ENCODE measurements at regions not wholly inside any gene's neighbourhood (a gene's known extent, or its start where the extent isn't known, plus 50 kb on each side); places are given as distances from the start of the nearest gene placed in this dataset.

DNA sequence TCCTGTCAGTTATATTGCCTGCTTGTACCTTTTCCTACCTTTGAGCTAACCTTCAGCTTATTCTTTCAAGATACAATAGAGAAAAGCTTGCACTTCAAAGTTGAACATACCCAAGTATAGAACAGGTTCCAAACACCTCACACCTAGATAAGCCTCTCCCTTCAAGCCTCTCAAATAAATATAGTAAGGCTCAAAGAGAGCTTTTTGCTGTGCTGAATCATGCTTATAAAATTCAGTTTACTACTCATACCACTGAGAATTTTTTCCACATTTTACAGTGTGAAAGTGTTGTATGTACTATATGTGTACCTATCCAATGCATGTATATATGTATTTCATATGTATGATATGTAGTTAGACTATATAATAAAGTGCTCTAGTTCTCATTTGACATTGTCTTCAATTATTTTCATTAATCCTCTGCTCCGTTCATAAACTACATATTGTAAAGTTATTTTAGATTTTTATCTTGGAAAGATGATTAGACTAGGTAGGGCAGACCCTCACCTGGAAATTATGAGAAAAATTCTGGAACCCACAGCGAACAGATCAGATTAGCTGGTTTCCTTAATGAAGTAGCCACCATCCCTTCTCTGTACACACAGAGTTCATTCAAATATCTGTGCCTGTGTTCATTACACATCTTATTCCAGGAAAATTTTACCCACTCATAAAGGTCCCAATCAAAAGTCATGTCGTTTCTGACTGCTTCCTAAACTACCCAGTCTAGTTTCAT, 149.2 kb upstream of the RGMB start:
- no peak for DNase-seq
- in situ Hi-C loops (cut with HindIII; ENCODE audit: low pct_ligation_motif_present, low pct_unique_long_range_greater_than_20kb, low sequenced_read_pairs): no loop called here

DNA sequence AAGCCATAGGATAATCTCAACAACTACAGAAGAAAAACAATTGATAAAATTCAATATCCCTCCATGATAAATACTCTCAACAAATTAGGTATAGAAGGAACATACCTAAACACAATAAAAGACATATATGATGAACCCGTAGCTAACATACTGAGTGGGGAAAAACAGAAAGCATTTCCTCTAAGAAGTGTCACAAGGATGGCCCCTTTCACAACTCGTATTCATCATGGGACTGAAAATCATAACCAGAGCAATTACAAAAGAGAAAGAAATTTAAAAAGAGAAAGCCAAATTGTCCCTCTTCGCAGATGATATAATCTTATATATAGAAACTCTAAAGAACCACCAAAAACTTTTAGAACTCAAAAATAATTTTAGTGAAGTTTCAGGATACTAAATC, 146.3 kb upstream of the RGMB start:
- in situ Hi-C loops (cut with HindIII; ENCODE audit: low pct_ligation_motif_present, low pct_unique_long_range_greater_than_20kb, low sequenced_read_pairs): no loop called here

DNA sequence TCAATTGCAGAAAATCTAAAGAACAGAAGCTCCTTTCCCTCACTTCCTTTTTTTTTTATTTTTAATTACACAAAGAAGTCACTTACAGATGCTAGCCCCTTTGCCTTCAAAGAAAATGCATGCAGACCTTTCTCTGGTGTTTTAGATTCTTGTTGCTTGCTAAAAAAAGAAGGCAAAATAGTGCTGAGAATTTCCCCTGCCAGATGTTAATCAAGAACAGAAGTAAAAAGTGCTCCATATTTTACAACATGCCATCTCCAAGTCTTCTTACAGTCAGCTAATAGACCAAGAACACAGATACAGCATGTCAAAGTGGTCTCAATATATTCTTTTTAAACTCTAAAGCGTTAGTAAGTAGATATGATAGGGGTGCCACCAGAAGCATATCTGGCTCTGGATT, 142.8 kb upstream of the RGMB start:
- in situ Hi-C loops (cut with HindIII; ENCODE audit: low pct_ligation_motif_present, low pct_unique_long_range_greater_than_20kb, low sequenced_read_pairs): no loop called here

More for the DNA sequence above, 146.3 kb upstream of the RGMB start:
- no peak for DNase-seq

GRCh38 chr5:98631311-98632054, 142.0 kb upstream of the RGMB start:
- no peak for DNase-seq
- in situ Hi-C loops (cut with HindIII; ENCODE audit: low pct_ligation_motif_present, low pct_unique_long_range_greater_than_20kb, low sequenced_read_pairs): no loop called here

More for the DNA sequence above, 142.8 kb upstream of the RGMB start:
- no peak for DNase-seq

- no peak for DNase-seq
- in situ Hi-C loops (cut with HindIII; ENCODE audit: low pct_ligation_motif_present, low pct_unique_long_range_greater_than_20kb, low sequenced_read_pairs): no loop called here
Measured at GRCh38 chr5:98635656-98636055, 137.8 kb upstream of the RGMB start.

DNA sequence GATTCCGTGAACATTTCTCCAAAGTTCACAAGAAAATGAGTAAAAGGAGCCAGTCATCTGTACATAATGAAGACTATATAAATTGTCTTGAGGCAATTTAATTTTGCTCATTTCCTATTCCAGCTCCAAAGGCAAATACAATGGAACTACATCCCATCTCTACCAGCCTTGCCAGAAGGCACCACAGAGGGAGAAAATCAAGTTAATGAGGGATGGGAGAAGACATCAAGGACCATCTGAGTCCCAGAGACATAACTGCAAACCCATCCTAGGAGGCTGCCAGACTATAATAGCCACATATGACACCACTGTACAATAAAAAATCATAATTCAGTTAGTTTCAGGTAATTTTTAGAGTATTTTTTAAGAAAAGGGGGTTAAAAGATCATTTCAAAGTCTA, 136.3 kb upstream of the RGMB start:
- in situ Hi-C loops (cut with HindIII; ENCODE audit: low pct_ligation_motif_present, low pct_unique_long_range_greater_than_20kb, low sequenced_read_pairs): no loop called here
- no peak for DNase-seq

- in situ Hi-C loops (cut with HindIII; ENCODE audit: low pct_ligation_motif_present, low pct_unique_long_range_greater_than_20kb, low sequenced_read_pairs): no loop called here
- no peak for DNase-seq
Measured at GRCh38 chr5:98637557-98637956, 135.9 kb upstream of the RGMB start.

GRCh38 chr5:98638111-98638510, 135.4 kb upstream of the RGMB start:
- DNase-seq: no peak
- in situ Hi-C loops (cut with HindIII; ENCODE audit: low pct_ligation_motif_present, low pct_unique_long_range_greater_than_20kb, low sequenced_read_pairs): no loop called here

DNA sequence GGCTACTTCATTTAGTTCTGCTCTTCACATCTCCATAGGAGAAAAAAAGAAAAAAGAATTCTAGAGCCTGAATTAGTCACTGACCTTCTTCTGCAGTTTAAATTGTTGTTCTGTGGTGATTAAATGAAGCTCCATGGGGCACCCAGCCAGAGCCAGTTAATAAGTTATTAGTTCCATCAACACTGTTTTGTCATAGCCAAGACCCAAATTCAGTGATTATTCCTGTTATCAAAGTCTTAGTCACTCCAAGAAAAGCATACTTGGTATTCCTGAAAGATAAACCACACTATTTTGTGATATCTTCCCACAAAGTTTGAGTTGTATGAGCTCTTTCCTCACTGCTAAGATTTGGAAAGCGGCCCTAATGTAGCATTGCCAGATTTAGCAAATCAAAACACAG, 134.8 kb upstream of the RGMB start:
- in situ Hi-C loops (cut with HindIII; ENCODE audit: low pct_ligation_motif_present, low pct_unique_long_range_greater_than_20kb, low sequenced_read_pairs): no loop called here
- no peak for DNase-seq

DNA sequence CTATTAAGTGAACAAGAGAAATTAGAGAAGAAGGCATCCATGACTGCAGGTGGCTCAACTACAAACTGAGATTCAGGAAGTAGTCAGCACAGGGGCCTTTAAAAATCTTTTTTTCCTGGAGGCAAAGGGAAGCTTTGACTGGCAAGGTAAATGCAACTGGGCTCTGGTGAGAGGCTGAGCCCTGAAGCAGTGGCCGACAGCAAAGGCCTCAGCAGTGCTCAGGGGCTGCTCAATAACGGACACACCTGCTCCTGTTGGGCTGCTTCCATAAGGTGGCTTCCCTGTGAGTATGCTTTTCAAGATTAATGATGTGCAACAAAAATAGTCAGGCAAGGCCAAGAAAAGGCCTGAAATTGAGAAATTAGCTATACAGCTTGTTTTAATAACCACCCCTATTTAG, 134.2 kb upstream of the RGMB start:
- DNase-seq: no peak
- in situ Hi-C loops (cut with HindIII; ENCODE audit: low pct_ligation_motif_present, low pct_unique_long_range_greater_than_20kb, low sequenced_read_pairs): no loop called here

- in situ Hi-C loops (cut with HindIII; ENCODE audit: low pct_ligation_motif_present, low pct_unique_long_range_greater_than_20kb, low sequenced_read_pairs): no loop called here
- no peak for DNase-seq
Measured at GRCh38 chr5:98641671-98642070, 131.8 kb upstream of the RGMB start.

DNA sequence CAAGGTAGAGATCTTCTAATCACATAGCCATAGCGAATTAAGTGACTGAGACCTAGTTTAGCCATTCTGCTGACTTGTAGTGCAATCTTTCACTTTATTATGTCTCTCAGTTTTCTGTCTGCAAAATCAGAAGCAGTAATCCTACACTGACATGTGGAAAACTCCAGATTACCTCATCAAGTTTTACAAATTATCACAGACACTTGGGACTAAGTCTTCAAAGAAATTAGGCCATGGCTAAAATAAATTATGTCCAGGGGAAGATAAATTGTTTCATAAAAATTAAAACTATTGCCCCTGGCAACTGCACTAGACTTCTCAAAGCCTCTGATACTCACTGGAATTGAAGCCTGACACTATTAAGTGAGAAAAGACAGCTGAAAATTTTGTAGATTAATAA, 129.9 kb upstream of the RGMB start:
- in situ Hi-C loops (cut with HindIII; ENCODE audit: low pct_ligation_motif_present, low pct_unique_long_range_greater_than_20kb, low sequenced_read_pairs): no loop called here

DNA sequence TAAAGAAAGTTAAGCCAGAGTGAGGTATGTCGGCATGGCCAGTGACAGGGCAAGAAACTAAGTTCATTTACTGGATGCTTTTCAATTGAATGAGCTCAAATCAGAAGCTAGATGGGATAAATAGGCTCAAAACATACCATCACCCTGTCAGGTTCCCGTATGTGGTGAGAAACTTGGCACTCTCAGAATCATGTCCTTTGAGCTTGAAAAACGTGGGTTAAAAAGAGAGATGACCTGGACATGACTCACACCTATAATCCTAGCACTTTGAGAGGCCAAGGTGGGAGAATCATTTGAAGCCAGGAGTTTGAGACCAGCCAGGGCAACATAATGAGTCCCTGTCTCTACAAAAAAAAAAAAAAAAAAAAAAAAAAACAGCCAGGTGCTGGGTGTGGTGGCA, 121.7 kb upstream of the RGMB start:
- in situ Hi-C loops (cut with HindIII; ENCODE audit: low pct_ligation_motif_present, low pct_unique_long_range_greater_than_20kb, low sequenced_read_pairs): no loop called here
- no peak for DNase-seq

More for the DNA sequence above, 129.9 kb upstream of the RGMB start:
- DNase-seq: no peak

DNA sequence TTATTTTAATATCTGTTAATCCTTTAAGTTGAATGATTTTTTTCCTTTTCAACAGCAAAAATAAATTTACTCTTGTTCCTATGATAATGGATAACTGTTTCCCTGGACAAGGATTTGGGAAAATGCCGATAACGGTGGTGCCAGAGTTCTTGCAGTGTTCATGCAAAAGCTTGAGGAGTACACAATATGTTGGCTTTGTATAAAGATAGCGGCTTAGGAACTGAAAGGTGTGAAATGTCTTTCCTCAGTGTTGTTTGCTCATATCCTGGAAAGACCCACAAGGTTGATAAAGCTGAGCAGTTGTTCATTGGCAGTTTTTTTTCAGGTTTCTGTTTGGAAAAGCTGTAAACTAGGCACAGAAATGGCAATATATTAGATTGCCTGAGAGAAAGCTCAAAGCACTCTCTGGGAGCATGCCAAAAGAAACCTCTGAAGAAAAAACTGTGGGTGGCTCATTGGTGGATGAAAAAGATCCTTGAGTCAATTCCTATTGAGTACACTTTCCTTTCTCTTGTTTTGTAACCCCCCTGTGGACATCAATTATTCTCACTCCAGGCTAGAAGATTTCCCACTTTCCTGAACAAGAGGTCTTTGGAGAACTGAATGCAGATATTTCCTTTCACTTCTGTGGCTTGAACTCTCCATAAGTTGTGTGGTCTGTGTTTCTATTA, 117.2 kb upstream of the RGMB start:
- DNase-seq: no peak
- in situ Hi-C loops (cut with HindIII; ENCODE audit: low pct_ligation_motif_present, low pct_unique_long_range_greater_than_20kb, low sequenced_read_pairs): no loop called here

- no peak for DNase-seq
- in situ Hi-C loops (cut with HindIII; ENCODE audit: low pct_ligation_motif_present, low pct_unique_long_range_greater_than_20kb, low sequenced_read_pairs): no loop called here
Measured at GRCh38 chr5:98656796-98657195, 116.7 kb upstream of the RGMB start.

- in situ Hi-C loops (cut with HindIII; ENCODE audit: low pct_ligation_motif_present, low pct_unique_long_range_greater_than_20kb, low sequenced_read_pairs): no loop called here
- no peak for DNase-seq
Measured at GRCh38 chr5:98657559-98657958, 115.9 kb upstream of the RGMB start.

GRCh38 chr5:98663521-98663920, 109.9 kb upstream of the RGMB start:
- no peak for DNase-seq
- in situ Hi-C loops (cut with HindIII; ENCODE audit: low pct_ligation_motif_present, low pct_unique_long_range_greater_than_20kb, low sequenced_read_pairs): no loop called here

GRCh38 chr5:98664736-98665135, 108.7 kb upstream of the RGMB start:
- DNase-seq: no peak
- in situ Hi-C loops (cut with HindIII; ENCODE audit: low pct_ligation_motif_present, low pct_unique_long_range_greater_than_20kb, low sequenced_read_pairs): no loop called here

DNA sequence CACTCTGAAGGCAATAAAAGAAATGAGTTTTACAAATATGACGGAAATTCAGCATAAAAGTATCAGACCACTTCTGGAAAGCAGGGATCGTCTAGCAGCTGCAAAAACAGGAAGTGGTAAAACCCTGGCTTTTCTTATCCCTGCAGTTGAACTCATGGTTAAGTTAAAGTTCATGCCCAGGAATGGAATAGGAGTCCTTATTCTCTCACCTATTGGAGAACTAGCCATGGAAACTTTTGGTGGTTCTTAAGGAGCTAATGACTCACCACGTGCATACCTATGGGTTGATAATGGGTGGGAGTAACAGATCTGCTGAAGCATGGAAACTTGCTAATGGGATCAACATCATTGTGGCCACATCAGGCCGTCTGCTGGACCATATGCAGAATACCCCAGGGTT, 93.5 kb upstream of the RGMB start:
- no peak for DNase-seq
- in situ Hi-C loops (cut with HindIII; ENCODE audit: low pct_ligation_motif_present, low pct_unique_long_range_greater_than_20kb, low sequenced_read_pairs): no loop called here

DNA sequence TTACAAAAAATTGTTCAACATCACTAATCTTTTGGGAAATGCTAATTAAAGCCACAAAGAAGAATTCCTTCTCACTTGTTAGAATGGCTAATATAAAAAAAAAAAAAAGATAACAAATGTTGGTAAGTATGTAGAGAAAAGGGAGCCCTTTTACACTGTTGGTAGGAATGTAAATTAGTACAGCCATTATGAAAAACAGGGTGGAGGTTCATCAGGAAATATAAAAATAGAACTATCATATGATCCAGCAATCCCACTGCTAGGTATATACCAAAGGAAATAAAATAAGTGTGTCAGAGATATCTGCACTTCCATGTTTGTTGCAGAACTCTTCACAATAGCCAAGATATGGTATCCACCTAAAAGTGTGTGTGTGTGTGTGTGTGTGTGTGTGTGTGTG, 83.5 kb upstream of the RGMB start:
- DNase-seq: no peak
- in situ Hi-C loops (cut with HindIII; ENCODE audit: low pct_ligation_motif_present, low pct_unique_long_range_greater_than_20kb, low sequenced_read_pairs): no loop called here
